ENCODE measurements at regions not wholly inside any gene's neighbourhood (a gene's known extent, or its start where the extent isn't known, plus 50 kb on each side); places are given as distances from the start of the nearest gene placed in this dataset.
"Not testable (repeated sequence)": the region's sequence is repeated elsewhere in the genome, so short reads cannot be mapped to it uniquely, and the experiment has no call there.

- no peak overlapping the region for H3K27ac ChIP-seq
- no peak for TF ChIP-seq POLR2A (IDR thresholded peaks at IDR 0.05)
- TF ChIP-seq, protein P1, sequence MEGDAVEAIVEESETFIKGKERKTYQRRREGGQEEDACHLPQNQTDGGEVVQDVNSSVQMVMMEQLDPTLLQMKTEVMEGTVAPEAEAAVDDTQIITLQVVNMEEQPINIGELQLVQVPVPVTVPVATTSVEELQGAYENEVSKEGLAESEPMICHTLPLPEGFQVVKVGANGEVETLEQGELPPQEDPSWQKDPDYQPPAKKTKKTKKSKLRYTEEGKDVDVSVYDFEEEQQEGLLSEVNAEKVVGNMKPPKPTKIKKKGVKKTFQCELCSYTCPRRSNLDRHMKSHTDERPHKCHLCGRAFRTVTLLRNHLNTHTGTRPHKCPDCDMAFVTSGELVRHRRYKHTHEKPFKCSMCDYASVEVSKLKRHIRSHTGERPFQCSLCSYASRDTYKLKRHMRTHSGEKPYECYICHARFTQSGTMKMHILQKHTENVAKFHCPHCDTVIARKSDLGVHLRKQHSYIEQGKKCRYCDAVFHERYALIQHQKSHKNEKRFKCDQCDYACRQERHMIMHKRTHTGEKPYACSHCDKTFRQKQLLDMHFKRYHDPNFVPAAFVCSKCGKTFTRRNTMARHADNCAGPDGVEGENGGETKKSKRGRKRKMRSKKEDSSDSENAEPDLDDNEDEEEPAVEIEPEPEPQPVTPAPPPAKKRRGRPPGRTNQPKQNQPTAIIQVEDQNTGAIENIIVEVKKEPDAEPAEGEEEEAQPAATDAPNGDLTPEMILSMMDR (IDR thresholded peaks at IDR 0.05) = no peak
- H3K36me3 ChIP-seq = no peaks in the 10 kb centered on the region
- no peak for DNase-seq
- no peaks in the 10 kb centered on the region for H3K27me3 ChIP-seq
- H3K4me3 ChIP-seq (replicated peaks in 1 of 3) = no peak overlapping the region
- intact Hi-C loops (cut with DNase I) = no loop called here
- H3K4me1 ChIP-seq = no peaks in the 10 kb centered on the region
- no peaks in the 10 kb centered on the region for H3K9me3 ChIP-seq
- WGBS, 2 donors = 65 to 72% methylated on average over 2 of the region's 2 CpGs
These were observed 91.4 kb upstream of the CAV2 start for GRCh38 chr7:116408166-116408565.

- H3K9me3 ChIP-seq; H3K27ac ChIP-seq; H3K4me3 ChIP-seq (replicated peaks in 1 of 3); H3K27me3 ChIP-seq; DNase-seq; H3K36me3 ChIP-seq; H3K4me1 ChIP-seq; intact Hi-C loops (cut with DNase I): not testable (repeated sequence)
- WGBS, 2 donors = 94 to 99% methylated on average over 25 to 27 of the region's 28 CpGs
These were observed 90.6 kb upstream of the CAV2 start for GRCh38 chr7:116408831-116409453.

- H3K27me3 ChIP-seq; DNase-seq; H3K4me1 ChIP-seq; H3K4me3 ChIP-seq (replicated peaks in 1 of 3); intact Hi-C loops (cut with DNase I); H3K9me3 ChIP-seq; H3K36me3 ChIP-seq; H3K27ac ChIP-seq: not testable (repeated sequence)
- WGBS, 2 donors = 77 to 96% methylated on average over 3 of the region's 3 CpGs
These were observed 88.8 kb upstream of the CAV2 start for GRCh38 chr7:116410694-116411093.

DNA sequence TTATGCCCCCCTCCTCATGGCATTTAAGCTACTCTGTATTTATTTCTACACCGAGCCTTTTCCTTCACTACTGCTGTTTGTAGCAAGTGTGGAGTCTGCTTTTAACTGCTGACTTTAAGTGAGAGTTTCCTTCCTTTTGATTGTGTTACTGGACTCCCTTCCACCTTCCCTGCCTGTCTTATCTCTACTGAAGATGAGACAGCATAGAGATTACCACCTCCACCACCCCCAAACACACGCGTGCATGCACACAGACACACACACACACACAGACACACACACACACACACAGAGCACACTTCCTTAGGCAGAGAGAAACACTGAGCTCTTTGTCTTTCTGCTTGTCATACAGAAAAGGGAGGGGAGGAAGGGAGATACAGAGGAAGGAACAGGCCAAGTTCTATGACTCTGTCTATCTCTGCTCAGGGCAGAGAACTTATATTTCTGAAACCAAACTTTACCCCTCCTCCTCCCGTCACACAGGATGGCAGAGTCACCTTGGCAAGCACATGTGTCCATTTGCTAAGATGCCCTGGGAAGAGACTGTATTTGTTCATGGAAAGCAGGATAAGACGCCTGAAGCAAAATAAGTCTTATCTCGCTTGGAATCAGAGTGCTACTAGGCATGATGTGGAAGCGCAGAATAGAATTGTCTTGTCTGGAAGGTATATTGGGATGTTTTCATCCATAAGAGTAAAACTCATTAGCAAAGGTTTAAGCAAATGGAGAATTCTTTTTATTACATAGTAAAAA lies 81.8 kb upstream of the CAV2 start:
- Histone ChIP-seq H3K36me3 (no peaks in the 10 kb centered on the region), H3K27ac (no peak overlapping the region), H3K4me1 (peaks cover 4 to 15% of the 10 kb centered on the region in 2 donors), H3K4me3 (replicated peaks in 1 of 3) (no peak overlapping the region), H3K9me3 (no peaks in the 10 kb centered on the region), H3K27me3 (no peaks in the 10 kb centered on the region)
- intact Hi-C loops (cut with DNase I) = no loop called here
- no peak for DNase-seq
- TF ChIP-seq, protein P1 (IDR thresholded peaks at IDR 0.05) = no peak
- TF ChIP-seq POLR2A (IDR thresholded peaks at IDR 0.05) = no peak
- 79 to 82% methylated on average over 7 of the region's 7 CpGs for WGBS, 2 donors

DNA sequence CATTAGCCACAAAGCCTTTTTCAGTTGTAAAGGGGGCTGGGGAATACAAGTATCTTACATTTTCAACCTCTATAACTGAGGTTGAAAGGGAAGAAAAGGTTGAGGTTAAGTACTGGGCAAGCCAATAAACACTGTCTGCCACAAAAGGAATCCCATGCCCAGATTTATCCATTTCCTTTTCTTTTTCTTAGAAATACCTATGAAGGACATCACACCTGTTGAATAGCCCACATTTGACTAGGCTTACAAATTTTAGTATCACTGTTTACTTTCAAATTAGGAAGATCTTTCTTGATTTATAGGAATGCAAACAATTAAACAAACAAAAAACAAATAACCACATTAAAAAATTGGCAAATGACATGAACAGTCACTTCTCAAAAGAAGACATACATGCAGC lies 81.0 kb upstream of the CAV2 start:
- no peak for DNase-seq
- no peak for TF ChIP-seq POLR2A (IDR thresholded peaks at IDR 0.05)
- TF ChIP-seq, protein P1 (IDR thresholded peaks at IDR 0.05) = no peak
- Histone ChIP-seq H3K36me3 (no peaks in the 10 kb centered on the region), H3K27me3 (no peaks in the 10 kb centered on the region), H3K4me1 (peaks cover 4 to 23% of the 10 kb centered on the region in 2 donors), H3K27ac (no peak overlapping the region), H3K4me3 (replicated peaks in 1 of 3) (no peak overlapping the region), H3K9me3 (no peaks in the 10 kb centered on the region)
- intact Hi-C loops (cut with DNase I) = no loop called here

GRCh38 chr7:116420003-116420402 lies 79.5 kb upstream of the CAV2 start:
- Histone ChIP-seq H3K9me3 (no peaks in the 10 kb centered on the region), H3K27ac (no peak overlapping the region), H3K4me3 (replicated peaks in 1 of 3) (no peak overlapping the region), H3K27me3 (no peaks in the 10 kb centered on the region), H3K36me3 (no peaks in the 10 kb centered on the region), H3K4me1 (peaks cover 4 to 33% of the 10 kb centered on the region in 2 donors)
- no peak for DNase-seq
- WGBS, 2 donors = 90 to 92% methylated on average over 3 of the region's 3 CpGs
- TF ChIP-seq, protein P1 (IDR thresholded peaks at IDR 0.05) = no peak
- TF ChIP-seq POLR2A (IDR thresholded peaks at IDR 0.05) = no peak
- intact Hi-C loops (cut with DNase I) = no loop called here
